SU-DHL-6 (cell line): ENCODE measurements at regions not wholly inside any gene's neighbourhood (a gene's known extent, or its start where the extent isn't known, plus 50 kb on each side); places are given as distances from the start of the nearest gene placed in this dataset.

Source experiments
- H2AFZ ChIP-seq: fragments of 200-600 bp; sonication (generic); 2 replicates; pipeline ENCODE4 v1.6.1; 2014; ENCODE audit warnings: low read depth, mild to moderate bottlenecking, moderate library complexity, mixed read lengths, antibody characterized with exemption, low read length; ENCODE audit not compliant: severe bottlenecking
- H3F3A ChIP-seq: fragments of 200-600 bp; shearing (Covaris generic); 2 replicates; pipeline ENCODE4 v1.6.0; 2016; ENCODE audit warnings: antibody characterized with exemption, mild to moderate bottlenecking; ENCODE audit not compliant: insufficient read depth
- H3K27ac ChIP-seq: fragments of 200-600 bp; sonication (generic); 2 replicates; pipeline ENCODE4 v1.5.1; 2016; ENCODE audit warnings: low read depth, mild to moderate bottlenecking, low read length, moderate library complexity, mixed read lengths
- H3K27me3 ChIP-seq: fragments of 200-600 bp; sonication (generic), shearing (Covaris generic); 2 replicates; pipeline ENCODE4 v1.6.0; 2014; ENCODE audit warnings: mild to moderate bottlenecking, low read length
- H3K36me3 ChIP-seq: fragments of 200-600 bp; sonication (generic); 2 replicates; pipeline ENCODE4 v1.6.1; 2014; ENCODE audit warnings: mild to moderate bottlenecking, low read length, mixed read lengths
- H3K4me2 ChIP-seq: fragments of 300-600, 200-600 bp; shearing (Covaris generic), sonication (generic); 2 replicates; pipeline ENCODE4 v1.6.0; 2014; ENCODE audit warnings: low read length, low read depth, mild to moderate bottlenecking; ENCODE audit not compliant: poor library complexity, severe bottlenecking
- H3K4me3 ChIP-seq: fragments of 200-600 bp; sonication (generic); 2 replicates; pipeline ENCODE4 v1.5.1; 2014; ENCODE audit warnings: antibody characterized with exemption, low read length, mild to moderate bottlenecking, mixed read lengths; ENCODE audit not compliant: insufficient read depth, poor library complexity, severe bottlenecking
- H3K79me2 ChIP-seq: fragments of 200-600 bp; sonication (generic); 2 replicates; pipeline ENCODE4 v1.6.1; 2014; ENCODE audit warnings: mild to moderate bottlenecking, low read length, moderate library complexity; ENCODE audit not compliant: insufficient read depth
- H3K9ac ChIP-seq: fragments of 200-600 bp; sonication (generic); 2 replicates; pipeline ENCODE4 v1.7.0; 2014; ENCODE audit warnings: mild to moderate bottlenecking, low read length
- H3K9me2 ChIP-seq: fragments of 200-600 bp; sonication (generic); replicated peaks from 2 replicates; pipeline ENCODE4 v1.6.1; 2014; ENCODE audit warnings: low read length; ENCODE audit not compliant: insufficient read depth
- H3K9me3 ChIP-seq: fragments of 200-600 bp; sonication (generic); 2 replicates; pipeline ENCODE4 v1.6.1; 2014; ENCODE audit warnings: low read length, mixed read lengths; ENCODE audit not compliant: insufficient read depth
- H4K20me1 ChIP-seq: fragments of 200-600 bp; sonication (generic); 2 replicates; pipeline ENCODE4 v1.6.1; 2014; ENCODE audit warnings: low read depth, mild to moderate bottlenecking, antibody characterized with exemption, low read length, moderate library complexity, mixed read lengths
- EZH2phosphoT487 ChIP-seq: fragments of 200-600 bp; sonication (generic), shearing (Covaris generic); conservative IDR thresholded peaks from 2 replicates; pipeline ENCODE4 v1.6.1; 2018; ENCODE audit warnings: mild to moderate bottlenecking, antibody characterized with exemption, low read length, moderate library complexity, mixed read lengths
- TF ChIP-seq, protein P1 (sequence below): fragments of 200-600 bp; sonication (generic); IDR thresholded peaks from one replicate; pipeline ENCODE4 v1.5.1; 2017; ENCODE audit warnings: antibody characterized with exemption, mild to moderate bottlenecking, low read length, moderate library complexity; ENCODE audit not compliant: insufficient read depth, poor library complexity, severe bottlenecking

DNA sequence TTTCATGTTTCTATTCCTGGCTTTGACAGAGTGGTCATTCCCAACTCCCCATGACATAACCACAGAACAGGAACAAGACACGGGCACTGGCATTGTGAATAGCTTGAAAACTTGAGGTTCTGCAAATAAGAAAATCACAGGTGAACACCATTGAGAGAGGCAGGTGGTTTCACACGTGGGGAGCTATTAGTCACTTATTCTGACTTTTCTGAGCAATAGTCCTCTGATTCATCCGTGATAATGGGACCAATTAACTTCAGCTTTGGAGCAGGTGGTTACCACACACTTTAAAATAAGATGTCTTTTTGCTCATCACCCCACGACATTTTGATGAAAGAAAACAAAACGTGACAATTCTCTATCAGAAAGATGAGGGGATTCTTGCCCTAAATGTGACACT, 224.7 kb downstream of the KLF13 start:
- H3K79me2 ChIP-seq: no peaks in the 10 kb centered on the region
- no peak overlapping the region for H2AFZ ChIP-seq
- H3K36me3 ChIP-seq: no peaks in the 10 kb centered on the region
- H3K4me3 ChIP-seq: no peak overlapping the region
- no peaks in the 10 kb centered on the region for H3K27me3 ChIP-seq
- H3K4me2 ChIP-seq: no peak overlapping the region
- H3K27ac ChIP-seq: no peak overlapping the region
- no peaks in the 10 kb centered on the region for H3F3A ChIP-seq
- no peaks in the 10 kb centered on the region for H4K20me1 ChIP-seq
- no peaks in the 10 kb centered on the region for H3K9me3 ChIP-seq
- TF ChIP-seq EZH2phosphoT487: no peak
- TF ChIP-seq, protein P1, sequence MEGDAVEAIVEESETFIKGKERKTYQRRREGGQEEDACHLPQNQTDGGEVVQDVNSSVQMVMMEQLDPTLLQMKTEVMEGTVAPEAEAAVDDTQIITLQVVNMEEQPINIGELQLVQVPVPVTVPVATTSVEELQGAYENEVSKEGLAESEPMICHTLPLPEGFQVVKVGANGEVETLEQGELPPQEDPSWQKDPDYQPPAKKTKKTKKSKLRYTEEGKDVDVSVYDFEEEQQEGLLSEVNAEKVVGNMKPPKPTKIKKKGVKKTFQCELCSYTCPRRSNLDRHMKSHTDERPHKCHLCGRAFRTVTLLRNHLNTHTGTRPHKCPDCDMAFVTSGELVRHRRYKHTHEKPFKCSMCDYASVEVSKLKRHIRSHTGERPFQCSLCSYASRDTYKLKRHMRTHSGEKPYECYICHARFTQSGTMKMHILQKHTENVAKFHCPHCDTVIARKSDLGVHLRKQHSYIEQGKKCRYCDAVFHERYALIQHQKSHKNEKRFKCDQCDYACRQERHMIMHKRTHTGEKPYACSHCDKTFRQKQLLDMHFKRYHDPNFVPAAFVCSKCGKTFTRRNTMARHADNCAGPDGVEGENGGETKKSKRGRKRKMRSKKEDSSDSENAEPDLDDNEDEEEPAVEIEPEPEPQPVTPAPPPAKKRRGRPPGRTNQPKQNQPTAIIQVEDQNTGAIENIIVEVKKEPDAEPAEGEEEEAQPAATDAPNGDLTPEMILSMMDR: no peak
- no peaks in the 10 kb centered on the region for H3K9me2 ChIP-seq
- H3K9ac ChIP-seq: no peak overlapping the region

DNA sequence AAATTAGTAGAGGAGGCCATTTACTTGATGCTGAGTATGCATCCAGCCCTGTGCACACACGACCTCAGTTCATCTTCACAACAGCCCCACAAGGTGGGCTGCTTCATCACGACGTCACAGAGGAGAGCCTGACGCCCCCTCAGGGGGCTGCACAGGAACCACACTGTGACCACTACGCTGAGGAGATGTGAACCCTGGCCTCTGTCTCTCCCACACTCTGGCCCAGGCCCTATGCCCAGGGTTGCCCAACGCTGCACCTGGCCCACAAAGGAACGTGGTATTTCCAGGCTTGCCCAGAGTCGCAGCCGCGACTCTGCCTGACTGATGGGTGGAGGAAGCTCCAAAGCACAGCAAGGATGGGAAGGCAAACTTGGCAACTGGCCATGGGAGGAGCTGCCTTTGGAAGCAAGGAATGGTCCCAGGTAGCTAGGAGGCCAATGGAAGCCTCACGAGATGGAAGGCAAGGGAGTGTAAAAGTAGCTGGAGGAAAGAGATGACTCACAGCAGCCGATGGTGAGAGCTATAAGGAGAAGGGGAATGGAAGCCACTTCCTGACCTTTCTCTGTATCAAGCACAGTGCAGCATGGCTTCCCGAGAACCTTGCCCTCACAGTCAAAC, 226.0 kb downstream of the KLF13 start:
- Histone ChIP-seq H4K20me1 (no peaks in the 10 kb centered on the region), H2AFZ (no peak overlapping the region), H3K27me3 (no peaks in the 10 kb centered on the region), H3F3A (no peaks in the 10 kb centered on the region), H3K79me2 (no peaks in the 10 kb centered on the region), H3K4me3 (no peak overlapping the region), H3K4me2 (no peak overlapping the region), H3K9me2 (no peaks in the 10 kb centered on the region), H3K9ac (no peak overlapping the region), H3K36me3 (no peaks in the 10 kb centered on the region), H3K9me3 (no peaks in the 10 kb centered on the region), H3K27ac (no peak overlapping the region)
- no peak for TF ChIP-seq EZH2phosphoT487

DNA sequence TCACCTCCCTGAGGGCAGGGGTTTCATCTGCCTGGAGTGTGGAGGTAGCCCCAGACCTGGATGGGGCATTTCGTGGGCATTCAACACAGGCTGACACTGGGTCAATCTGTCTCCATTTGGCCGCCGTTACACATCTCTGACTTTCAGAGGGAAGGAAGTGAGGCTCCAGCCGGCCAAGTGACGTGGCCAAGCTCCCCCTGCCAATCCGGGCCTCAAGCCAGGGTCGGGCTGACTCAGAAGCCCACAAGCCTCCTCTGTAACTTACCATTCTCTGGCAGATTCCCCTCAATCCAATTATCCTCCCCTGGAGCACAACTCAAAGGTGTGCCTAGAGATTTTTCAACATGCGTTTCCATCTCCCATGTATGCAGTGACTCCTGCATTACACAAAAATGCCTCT, 227.6 kb downstream of the KLF13 start:
- no peaks in the 10 kb centered on the region for H3K36me3 ChIP-seq
- H3K9ac ChIP-seq: no peak overlapping the region
- no peak overlapping the region for H2AFZ ChIP-seq
- no peaks in the 10 kb centered on the region for H3F3A ChIP-seq
- no peak overlapping the region for H3K4me2 ChIP-seq
- H3K4me3 ChIP-seq: no peak overlapping the region
- TF ChIP-seq EZH2phosphoT487: no peak
- TF ChIP-seq, protein P1: no peak
- no peaks in the 10 kb centered on the region for H4K20me1 ChIP-seq
- no peaks in the 10 kb centered on the region for H3K27me3 ChIP-seq
- no peak overlapping the region for H3K27ac ChIP-seq
- no peaks in the 10 kb centered on the region for H3K79me2 ChIP-seq
- H3K9me2 ChIP-seq: no peaks in the 10 kb centered on the region
- no peaks in the 10 kb centered on the region for H3K9me3 ChIP-seq

DNA sequence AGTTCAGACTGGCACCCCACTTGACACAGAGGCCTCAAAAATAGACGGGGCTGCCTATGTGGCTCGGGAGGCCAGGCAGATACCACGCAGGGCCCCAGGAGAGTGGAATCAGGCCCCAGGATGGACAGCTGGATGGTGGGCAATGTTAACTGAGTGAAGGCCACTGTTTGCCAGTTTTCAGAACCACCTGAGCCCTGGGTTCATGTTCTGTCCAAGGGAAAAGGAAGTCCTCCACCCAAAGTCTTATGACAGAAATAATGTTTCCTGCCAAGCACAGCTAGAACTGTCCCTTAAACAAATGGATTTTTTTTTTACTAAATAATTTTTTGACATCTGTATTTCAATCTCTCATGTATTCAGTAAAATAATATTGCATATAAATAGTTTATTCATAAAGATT, 228.4 kb downstream of the KLF13 start:
- no peak overlapping the region for H3K4me2 ChIP-seq
- H3K27me3 ChIP-seq: no peaks in the 10 kb centered on the region
- H3K9me3 ChIP-seq: no peaks in the 10 kb centered on the region
- H3K79me2 ChIP-seq: no peaks in the 10 kb centered on the region
- no peaks in the 10 kb centered on the region for H4K20me1 ChIP-seq
- H3F3A ChIP-seq: no peaks in the 10 kb centered on the region
- no peak overlapping the region for H3K27ac ChIP-seq
- H3K4me3 ChIP-seq: no peak overlapping the region
- TF ChIP-seq, protein P1: no peak
- no peak for TF ChIP-seq EZH2phosphoT487
- H3K9ac ChIP-seq: no peak overlapping the region
- no peaks in the 10 kb centered on the region for H3K36me3 ChIP-seq
- no peaks in the 10 kb centered on the region for H3K9me2 ChIP-seq
- H2AFZ ChIP-seq: no peak overlapping the region
